Anterior cingulate cortex (tissue), 58 donors: ENCODE measurements at regions not wholly inside any gene's neighbourhood (a gene's known extent, or its start where the extent isn't known, plus 50 kb on each side); places are given as distances from the start of the nearest gene placed in this dataset.

Source experiments
- DNase-seq, 58 donors: peaks; one replicate each; lab custom pipeline; 2025; lab: John Stamatoyannopoulos, UW

GRCh38 chr9:82600536-82601292 is 462.2 kb downstream of the RASEF start:
- no peak for DNase-seq

- DNase-seq: no peak
These were observed 461.6 kb downstream of the RASEF start for GRCh38 chr9:82601293-82601771.

- DNase-seq: no peak
These were observed 457.8 kb downstream of the RASEF start for GRCh38 chr9:82604947-82605656.

- no peak for DNase-seq
These were observed 457.3 kb downstream of the RASEF start for GRCh38 chr9:82605657-82606031.

- DNase-seq: no peak
These were observed 456.9 kb downstream of the RASEF start for GRCh38 chr9:82606071-82606470.

- peak in 8 of 58 donors; percentile 1 to 27 (median 4) for DNase-seq
These were observed 456.2 kb downstream of the RASEF start for GRCh38 chr9:82606492-82607382.

GRCh38 chr9:82608487-82608886 is 454.5 kb downstream of the RASEF start:
- no peak for DNase-seq

GRCh38 chr9:82612942-82613341 is 450.0 kb downstream of the RASEF start:
- DNase-seq: no peak

GRCh38 chr9:82613498-82613897 is 449.4 kb downstream of the RASEF start:
- DNase-seq: no peak

GRCh38 chr9:82616545-82616944 is 446.4 kb downstream of the RASEF start:
- DNase-seq: no peak

- no peak for DNase-seq
These were observed 441.5 kb downstream of the RASEF start for GRCh38 chr9:82621447-82621846.

- no peak for DNase-seq
These were observed 425.6 kb downstream of the RASEF start for GRCh38 chr9:82637368-82637767.

- no peak for DNase-seq
These were observed 417.3 kb downstream of the RASEF start for GRCh38 chr9:82645600-82645999.

- no peak for DNase-seq
These were observed 412.6 kb downstream of the RASEF start for GRCh38 chr9:82650368-82650767.

- no peak for DNase-seq
These were observed 411.5 kb downstream of the RASEF start for GRCh38 chr9:82651474-82651873.

GRCh38 chr9:82665324-82665723 is 397.6 kb downstream of the RASEF start:
- no peak for DNase-seq

GRCh38 chr9:82668689-82669199 is 394.2 kb downstream of the RASEF start:
- DNase-seq: no peak

- DNase-seq: no peak
These were observed 392.9 kb downstream of the RASEF start for GRCh38 chr9:82670000-82670399.

- no peak for DNase-seq
These were observed 392.2 kb downstream of the RASEF start for GRCh38 chr9:82670726-82671125.

GRCh38 chr9:82673201-82673600 is 389.7 kb downstream of the RASEF start:
- DNase-seq: no peak

- no peak for DNase-seq
These were observed 389.0 kb downstream of the RASEF start for GRCh38 chr9:82673919-82674318.
